Activated CD4-positive, CD25-positive, alpha-beta regulatory T cell treated with anti-CD3 and anti-CD28 coated beads, Interleukin-2, amount 50 U/mL, for 72 hours (primary cell): ENCODE measurements at regions not wholly inside any gene's neighbourhood (a gene's known extent, or its start where the extent isn't known, plus 50 kb on each side); places are given as distances from the start of the nearest gene placed in this dataset.
A peak's percentile ranks its signal among the peaks of the same experiment; 100 is the strongest.

ENCODE experiments used
- DNase-seq: peaks from one replicate; pipeline ENCODE4 v3.0.0; 2021

- DNase-seq, result no peak
Measured at GRCh38 chr12:132439333-132439904, 50.5 kb upstream of the FBRSL1 start.

GRCh38 chr12:132438726-132439125, 51.2 kb upstream of the FBRSL1 start:
- DNase-seq, result no peak

- DNase-seq, result no peak
Measured at GRCh38 chr12:132437943-132438700, 51.8 kb upstream of the FBRSL1 start.

GRCh38 chr12:132437252-132437932, 52.6 kb upstream of the FBRSL1 start:
- DNase-seq, result no peak

- no peak for DNase-seq
Measured at GRCh38 chr12:132436791-132437251, 53.1 kb upstream of the FBRSL1 start.

- no peak for DNase-seq
Measured at GRCh38 chr12:132435486-132436187, 54.3 kb upstream of the FBRSL1 start.

- no peak for DNase-seq
Measured at GRCh38 chr12:132433641-132434395, 56.1 kb upstream of the FBRSL1 start.

- no peak for DNase-seq
Measured at GRCh38 chr12:132432721-132433577, 57.0 kb upstream of the FBRSL1 start.

GRCh38 chr12:132432126-132432705, 57.7 kb upstream of the FBRSL1 start:
- DNase-seq, result no peak

- DNase-seq, result no peak
Measured at GRCh38 chr12:132430838-132431774, 58.8 kb upstream of the FBRSL1 start.

- peak; percentile 58 for DNase-seq
Measured at GRCh38 chr12:132429946-132430643, 59.9 kb upstream of the FBRSL1 start.

- DNase-seq, result no peak
Measured at GRCh38 chr12:132429602-132429945, 60.4 kb upstream of the FBRSL1 start.

GRCh38 chr12:132428936-132429601, 60.9 kb upstream of the FBRSL1 start:
- DNase-seq, result no peak

GRCh38 chr12:132427999-132428935, 61.7 kb upstream of the FBRSL1 start:
- DNase-seq, result no peak

GRCh38 chr12:132427174-132427768, 62.7 kb upstream of the FBRSL1 start:
- no peak for DNase-seq

GRCh38 chr12:132426349-132427173, 63.4 kb upstream of the FBRSL1 start:
- no peak for DNase-seq
